HFFc6 (cell line): ENCODE measurements at regions not wholly inside any gene's neighbourhood (a gene's known extent, or its start where the extent isn't known, plus 50 kb on each side); places are given as distances from the start of the nearest gene placed in this dataset.

ENCODE experiments used
- DNase-seq: peaks from one replicate; pipeline ENCODE4 v3.0.0-alpha.2; 2018
- H3K27ac Mint-ChIP-seq: 2 replicates; pipeline ENCODE4 v1.8.0; 2020; ENCODE audit warnings: mild to moderate bottlenecking, mixed read lengths
- H3K27me3 Mint-ChIP-seq: 2 replicates; pipeline ENCODE4 v1.8.0; 2021; ENCODE audit warnings: mild to moderate bottlenecking, moderate library complexity, mixed read lengths; ENCODE audit not compliant: insufficient read depth
- H3K36me3 Mint-ChIP-seq: 2 replicates; pipeline ENCODE4 v1.8.0; 2021; ENCODE audit warnings: low read depth, mixed read lengths
- H3K4me1 Mint-ChIP-seq: 2 replicates; pipeline ENCODE4 v1.8.0; 2020; ENCODE audit warnings: low read depth, mixed read lengths
- H3K4me3 Mint-ChIP-seq: 2 replicates; pipeline ENCODE4 v1.8.0; 2020; ENCODE audit warnings: mild to moderate bottlenecking, moderate library complexity, mixed read lengths
- H3K9me3 Mint-ChIP-seq: 2 replicates; pipeline ENCODE4 v1.8.0; 2020; ENCODE audit warnings: mild to moderate bottlenecking, mixed read lengths
- TF ChIP-seq, protein P1 (sequence below): fragments of 200-600 bp; sonication (generic); IDR thresholded peaks from 2 replicates; pipeline ENCODE4 v1.5.0; 2021; ENCODE audit warnings: antibody characterized with exemption, mild to moderate bottlenecking

DNA sequence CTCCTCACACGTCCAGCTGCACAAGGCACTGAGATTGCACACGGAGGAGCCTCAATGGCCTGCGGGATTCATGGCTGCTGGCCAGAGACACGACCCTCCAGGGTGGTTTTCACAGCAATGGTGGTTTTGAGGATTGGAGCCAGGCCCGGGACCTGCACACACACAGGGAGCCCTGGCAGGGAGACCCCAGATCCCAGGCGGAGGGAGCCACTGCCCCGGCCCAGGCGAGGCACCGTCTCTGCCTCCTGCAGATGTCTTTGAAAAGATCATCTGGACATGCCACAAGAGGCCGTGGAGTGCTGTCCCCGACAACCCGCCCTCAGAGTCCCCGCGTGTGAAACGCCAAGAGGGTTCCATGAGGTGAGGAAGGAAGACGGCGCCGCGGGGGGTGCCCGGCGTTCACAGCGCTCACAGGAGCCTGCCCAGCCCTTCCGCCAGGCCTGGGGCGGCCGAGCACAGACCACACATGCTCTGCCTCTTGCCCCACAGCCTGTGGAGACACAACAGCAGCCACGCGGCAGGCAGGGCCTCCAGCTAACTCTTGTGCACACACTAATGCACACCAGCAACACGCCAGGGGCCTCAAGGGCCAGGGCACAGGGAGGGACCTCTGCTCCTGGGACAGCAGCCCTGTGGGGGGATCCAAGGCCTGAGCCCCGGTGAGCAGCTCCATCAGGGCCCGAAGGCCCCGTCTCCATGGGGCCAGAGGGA lies 72.8 kb upstream of the CTDP1 start:
- H3K4me1 Mint-ChIP-seq, result no peaks in the 10 kb centered on the region
- no peak overlapping the region for H3K27ac Mint-ChIP-seq
- no peaks in the 10 kb centered on the region; the same call in 1 of the 2 replicates for H3K27me3 Mint-ChIP-seq

GRCh38 chr18:79607361-79607952 lies 72.1 kb upstream of the CTDP1 start:
- no peak overlapping the region for H3K4me3 Mint-ChIP-seq
- peaks cover 6% of the 10 kb centered on the region; the same call in 1 of the 2 replicates for H3K36me3 Mint-ChIP-seq
- H3K27ac Mint-ChIP-seq, result no peak overlapping the region
- peaks cover 32% of the 10 kb centered on the region for H3K9me3 Mint-ChIP-seq
- TF ChIP-seq, protein P1, sequence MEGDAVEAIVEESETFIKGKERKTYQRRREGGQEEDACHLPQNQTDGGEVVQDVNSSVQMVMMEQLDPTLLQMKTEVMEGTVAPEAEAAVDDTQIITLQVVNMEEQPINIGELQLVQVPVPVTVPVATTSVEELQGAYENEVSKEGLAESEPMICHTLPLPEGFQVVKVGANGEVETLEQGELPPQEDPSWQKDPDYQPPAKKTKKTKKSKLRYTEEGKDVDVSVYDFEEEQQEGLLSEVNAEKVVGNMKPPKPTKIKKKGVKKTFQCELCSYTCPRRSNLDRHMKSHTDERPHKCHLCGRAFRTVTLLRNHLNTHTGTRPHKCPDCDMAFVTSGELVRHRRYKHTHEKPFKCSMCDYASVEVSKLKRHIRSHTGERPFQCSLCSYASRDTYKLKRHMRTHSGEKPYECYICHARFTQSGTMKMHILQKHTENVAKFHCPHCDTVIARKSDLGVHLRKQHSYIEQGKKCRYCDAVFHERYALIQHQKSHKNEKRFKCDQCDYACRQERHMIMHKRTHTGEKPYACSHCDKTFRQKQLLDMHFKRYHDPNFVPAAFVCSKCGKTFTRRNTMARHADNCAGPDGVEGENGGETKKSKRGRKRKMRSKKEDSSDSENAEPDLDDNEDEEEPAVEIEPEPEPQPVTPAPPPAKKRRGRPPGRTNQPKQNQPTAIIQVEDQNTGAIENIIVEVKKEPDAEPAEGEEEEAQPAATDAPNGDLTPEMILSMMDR, result no peak
- no peak for DNase-seq
- no peaks in the 10 kb centered on the region; the same call in 1 of the 2 replicates for H3K27me3 Mint-ChIP-seq
- no peaks in the 10 kb centered on the region for H3K4me1 Mint-ChIP-seq

More for the DNA sequence above, 72.8 kb upstream of the CTDP1 start:
- TF ChIP-seq, protein P1, result no peak
- Mint-ChIP-seq H3K9me3 (peaks cover 32% of the 10 kb centered on the region), H3K4me3 (no peak overlapping the region), H3K36me3 (peaks cover 6% of the 10 kb centered on the region; the same call in 1 of the 2 replicates)
- no peak for DNase-seq

GRCh38 chr18:79608069-79608468 lies 71.5 kb upstream of the CTDP1 start:
- H3K4me3 Mint-ChIP-seq, result no peak overlapping the region
- TF ChIP-seq, protein P1, result no peak
- H3K9me3 Mint-ChIP-seq, result peaks cover 28% of the 10 kb centered on the region
- H3K27ac Mint-ChIP-seq, result no peak overlapping the region
- no peaks in the 10 kb centered on the region for H3K4me1 Mint-ChIP-seq
- H3K36me3 Mint-ChIP-seq, result peaks cover 6% of the 10 kb centered on the region; the same call in 1 of the 2 replicates
- DNase-seq, result no peak
- no peaks in the 10 kb centered on the region for H3K27me3 Mint-ChIP-seq

GRCh38 chr18:79608535-79608934 lies 71.1 kb upstream of the CTDP1 start:
- no peak overlapping the region for H3K4me3 Mint-ChIP-seq
- TF ChIP-seq, protein P1, result no peak
- H3K27me3 Mint-ChIP-seq, result no peaks in the 10 kb centered on the region
- H3K9me3 Mint-ChIP-seq, result peaks cover 28% of the 10 kb centered on the region
- no peaks in the 10 kb centered on the region for H3K4me1 Mint-ChIP-seq
- DNase-seq, result no peak
- no peak overlapping the region for H3K27ac Mint-ChIP-seq
- peaks cover 6% of the 10 kb centered on the region; the same call in 1 of the 2 replicates for H3K36me3 Mint-ChIP-seq

GRCh38 chr18:79608999-79609461 lies 70.6 kb upstream of the CTDP1 start:
- peaks cover 28% of the 10 kb centered on the region for H3K9me3 Mint-ChIP-seq
- peaks cover 6% of the 10 kb centered on the region; the same call in 1 of the 2 replicates for H3K36me3 Mint-ChIP-seq
- H3K4me3 Mint-ChIP-seq, result no peak overlapping the region
- H3K27ac Mint-ChIP-seq, result no peak overlapping the region
- TF ChIP-seq, protein P1, result no peak
- no peak for DNase-seq
- H3K27me3 Mint-ChIP-seq, result no peaks in the 10 kb centered on the region
- H3K4me1 Mint-ChIP-seq, result no peaks in the 10 kb centered on the region
